Activated CD4-positive, alpha-beta T cell treated with anti-CD3 and anti-CD28 coated beads for 24 hours (primary cell): ENCODE measurements at regions not wholly inside any gene's neighbourhood (a gene's known extent, or its start where the extent isn't known, plus 50 kb on each side); places are given as distances from the start of the nearest gene placed in this dataset.

Experiments
- DNase-seq, 2 donors: peaks; one replicate each; pipeline ENCODE4 v3.0.0-alpha.2; 2020; ENCODE audit warnings: low read depth in 2 of 2

GRCh38 chr3:25289663-25290062 is 138.4 kb upstream of the RARB start:
- DNase-seq: no peak

- no peak for DNase-seq
These were observed 136.6 kb upstream of the RARB start for GRCh38 chr3:25291481-25291905.

GRCh38 chr3:25292036-25292435 is 136.0 kb upstream of the RARB start:
- DNase-seq: no peak

GRCh38 chr3:25292595-25292994 is 135.5 kb upstream of the RARB start:
- DNase-seq: no peak

GRCh38 chr3:25293736-25294135 is 134.3 kb upstream of the RARB start:
- no peak for DNase-seq

GRCh38 chr3:25294169-25294805 is 133.8 kb upstream of the RARB start:
- no peak for DNase-seq

GRCh38 chr3:25297667-25298585 is 130.1 kb upstream of the RARB start:
- no peak for DNase-seq

GRCh38 chr3:25300141-25300540 is 127.9 kb upstream of the RARB start:
- no peak for DNase-seq

GRCh38 chr3:25304916-25305315 is 123.1 kb upstream of the RARB start:
- no peak for DNase-seq

- DNase-seq: no peak
These were observed 122.0 kb upstream of the RARB start for GRCh38 chr3:25306066-25306465.

- DNase-seq: no peak
These were observed 121.4 kb upstream of the RARB start for GRCh38 chr3:25306705-25307104.

GRCh38 chr3:25313286-25313685 is 114.8 kb upstream of the RARB start:
- no peak for DNase-seq

- no peak for DNase-seq
These were observed 103.0 kb upstream of the RARB start for GRCh38 chr3:25324954-25325655.

GRCh38 chr3:25335356-25335755 is 92.7 kb upstream of the RARB start:
- DNase-seq: no peak

- no peak for DNase-seq
These were observed 89.8 kb upstream of the RARB start for GRCh38 chr3:25338158-25338725.

GRCh38 chr3:25339225-25339624 is 88.8 kb upstream of the RARB start:
- no peak for DNase-seq

- no peak for DNase-seq
These were observed 83.4 kb upstream of the RARB start for GRCh38 chr3:25344670-25345069.

GRCh38 chr3:25349095-25349494 is 79.0 kb upstream of the RARB start:
- no peak for DNase-seq

- DNase-seq: no peak
These were observed 78.0 kb upstream of the RARB start for GRCh38 chr3:25349828-25350724.

- no peak for DNase-seq
These were observed 77.3 kb upstream of the RARB start for GRCh38 chr3:25350725-25351114.

GRCh38 chr3:25354071-25354470 is 74.0 kb upstream of the RARB start:
- no peak for DNase-seq
